ENCODE measurements at regions not wholly inside any gene's neighbourhood (a gene's known extent, or its start where the extent isn't known, plus 50 kb on each side); places are given as distances from the start of the nearest gene placed in this dataset.

GRCh38 chr2:116879650-116880160, 934.8 kb upstream of the DDX18 start:
- TF ChIP-seq, protein P1, sequence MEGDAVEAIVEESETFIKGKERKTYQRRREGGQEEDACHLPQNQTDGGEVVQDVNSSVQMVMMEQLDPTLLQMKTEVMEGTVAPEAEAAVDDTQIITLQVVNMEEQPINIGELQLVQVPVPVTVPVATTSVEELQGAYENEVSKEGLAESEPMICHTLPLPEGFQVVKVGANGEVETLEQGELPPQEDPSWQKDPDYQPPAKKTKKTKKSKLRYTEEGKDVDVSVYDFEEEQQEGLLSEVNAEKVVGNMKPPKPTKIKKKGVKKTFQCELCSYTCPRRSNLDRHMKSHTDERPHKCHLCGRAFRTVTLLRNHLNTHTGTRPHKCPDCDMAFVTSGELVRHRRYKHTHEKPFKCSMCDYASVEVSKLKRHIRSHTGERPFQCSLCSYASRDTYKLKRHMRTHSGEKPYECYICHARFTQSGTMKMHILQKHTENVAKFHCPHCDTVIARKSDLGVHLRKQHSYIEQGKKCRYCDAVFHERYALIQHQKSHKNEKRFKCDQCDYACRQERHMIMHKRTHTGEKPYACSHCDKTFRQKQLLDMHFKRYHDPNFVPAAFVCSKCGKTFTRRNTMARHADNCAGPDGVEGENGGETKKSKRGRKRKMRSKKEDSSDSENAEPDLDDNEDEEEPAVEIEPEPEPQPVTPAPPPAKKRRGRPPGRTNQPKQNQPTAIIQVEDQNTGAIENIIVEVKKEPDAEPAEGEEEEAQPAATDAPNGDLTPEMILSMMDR (conservative IDR thresholded peaks at IDR 0.05; ENCODE audit: low read length) = no peak
- TF ChIP-seq EZH2phosphoT487 (IDR thresholded peaks at IDR 0.05; ENCODE audit: borderline replicate concordance, low read depth, low read length) = no peak
